ENCODE measurements at regions not wholly inside any gene's neighbourhood (a gene's known extent, or its start where the extent isn't known, plus 50 kb on each side); places are given as distances from the start of the nearest gene placed in this dataset.

DNA sequence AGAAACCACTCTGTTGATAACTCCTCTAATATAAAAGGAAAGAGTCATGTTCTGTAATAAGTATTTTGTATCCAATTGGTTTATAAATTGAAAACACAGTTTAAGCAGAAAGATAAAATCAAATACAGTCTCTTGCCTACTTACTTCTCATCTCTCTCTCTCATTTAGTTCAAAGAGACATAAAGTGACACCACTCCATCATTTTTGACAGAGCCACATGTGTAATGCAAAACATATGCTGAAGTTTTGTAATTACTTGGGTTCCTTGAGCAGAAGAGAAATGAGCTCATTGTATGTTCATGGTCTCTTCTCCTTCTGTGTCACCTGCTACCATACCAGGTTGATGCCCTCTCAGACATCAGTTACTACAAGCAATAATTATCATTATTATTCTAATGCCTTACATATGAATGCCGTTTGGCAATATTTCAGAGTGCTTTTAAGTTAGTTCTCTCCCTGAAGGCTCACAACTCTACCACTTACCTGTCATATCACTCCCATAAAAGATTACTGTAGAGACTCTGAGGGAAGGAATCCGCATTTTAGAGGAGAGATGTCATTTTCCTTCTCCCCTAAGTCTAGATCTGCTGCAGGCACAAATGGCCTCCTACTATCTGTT, 59.9 kb upstream of the SKAP2 start:
- Mint-ChIP-seq H3K36me3 (no peaks in the 10 kb centered on the region), H3K4me3 (no peak overlapping the region), H3K4me1 (no peaks in the 10 kb centered on the region), H3K9me3 (no peaks in the 10 kb centered on the region), H3K27me3 (peaks cover 9 to 11% of the 10 kb centered on the region in 2 donors), H3K27ac (no peak overlapping the region)
- no peaks in the 10 kb centered on the region for H3K9me3 ChIP-seq (ENCODE audit: control insufficient read depth in 1 of 2, low read length in 2 of 2)
- no peaks in the 10 kb centered on the region for H3K4me1 ChIP-seq (ENCODE audit: insufficient read depth, low read length)
- H3K27me3 ChIP-seq (ENCODE audit: insufficient read depth, low read length), result no peaks in the 10 kb centered on the region
- no peak for DNase-seq
- no peaks in the 10 kb centered on the region for H3K36me3 ChIP-seq (ENCODE audit: insufficient read depth, low read length)
- POLR2A ChIA-PET (ENCODE audit: partially characterized antibody), result no interaction called here
- no peak overlapping the region for H3K27ac ChIP-seq (ENCODE audit: low read depth, low read length)
- H3K4me3 ChIP-seq (ENCODE audit: low read length in 2 of 2), result no peak overlapping the region
- intact Hi-C loops (cut with micrococcal nuclease), result no loop called here
- CTCF ChIA-PET (ENCODE audit: partially characterized antibody), result no interaction called here

DNA sequence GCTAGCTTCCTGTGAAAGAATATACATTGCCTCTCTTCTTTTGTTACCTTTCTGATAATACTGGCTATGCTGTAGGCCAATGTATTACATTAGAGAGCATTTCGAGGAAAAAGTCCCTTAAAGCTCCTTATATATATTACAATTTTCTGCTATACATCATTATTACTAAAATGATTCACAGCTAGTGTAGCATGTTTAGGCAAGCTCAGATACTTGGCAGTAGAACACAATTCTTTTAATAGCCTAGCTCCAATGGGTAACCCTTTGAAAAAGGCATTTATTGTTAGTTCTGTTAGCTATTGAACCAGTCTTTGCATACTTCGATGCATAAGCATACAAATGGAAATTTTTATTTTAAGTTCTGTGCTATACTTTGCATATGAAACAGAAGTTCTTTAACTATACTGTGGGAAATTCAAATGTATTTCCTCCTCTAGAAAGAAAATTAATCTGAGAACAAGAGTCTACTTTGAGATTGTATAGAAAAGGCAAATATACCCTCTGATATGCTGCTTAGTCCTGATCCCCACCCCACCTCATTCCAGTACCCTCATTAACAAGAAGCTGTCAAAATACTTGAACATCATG, 55.6 kb upstream of the SKAP2 start:
- no peaks in the 10 kb centered on the region for H3K4me1 ChIP-seq (ENCODE audit: insufficient read depth, low read length)
- Mint-ChIP-seq H3K4me3 (no peak overlapping the region), H3K4me1 (no peaks in the 10 kb centered on the region), H3K27ac (no peak overlapping the region), H3K27me3 (peaks cover 4 to 7% of the 10 kb centered on the region in 2 donors), H3K36me3 (no peaks in the 10 kb centered on the region), H3K9me3 (no peaks in the 10 kb centered on the region)
- ChIA-PET CTCF (ENCODE audit: partially characterized antibody) (no interaction called here), POLR2A (ENCODE audit: partially characterized antibody) (no interaction called here)
- no peak overlapping the region for H3K27ac ChIP-seq (ENCODE audit: low read depth, low read length)
- no peaks in the 10 kb centered on the region for H3K9me3 ChIP-seq (ENCODE audit: control insufficient read depth in 1 of 2, low read length in 2 of 2)
- no peak overlapping the region for H3K4me3 ChIP-seq (ENCODE audit: low read length in 2 of 2)
- H3K27me3 ChIP-seq (ENCODE audit: insufficient read depth, low read length), result no peaks in the 10 kb centered on the region
- H3K36me3 ChIP-seq (ENCODE audit: insufficient read depth, low read length), result no peaks in the 10 kb centered on the region
- intact Hi-C loops (cut with micrococcal nuclease), result no loop called here
- no peak for DNase-seq

DNA sequence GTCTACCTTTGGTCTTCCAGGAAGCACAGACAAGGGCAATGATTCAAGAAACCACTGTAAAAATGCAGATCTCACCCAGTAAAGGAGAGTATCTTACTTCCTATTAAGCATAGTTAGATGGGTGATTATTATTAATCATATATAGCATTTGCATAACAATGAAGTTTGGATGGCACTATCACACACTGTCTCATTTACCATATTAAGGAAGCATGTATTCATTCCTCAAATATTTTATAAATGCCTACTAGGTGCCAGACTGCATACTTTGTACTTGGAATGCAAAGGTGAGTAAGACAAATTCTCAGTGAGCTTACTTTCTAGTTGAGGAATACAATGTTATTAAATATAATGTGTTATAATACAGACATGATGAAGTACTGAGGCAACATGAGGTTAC, 53.9 kb upstream of the SKAP2 start:
- no peaks in the 10 kb centered on the region for H3K36me3 Mint-ChIP-seq
- CTCF ChIA-PET (ENCODE audit: partially characterized antibody), result no interaction called here
- Histone ChIP-seq H3K27me3 (ENCODE audit: insufficient read depth, low read length) (no peaks in the 10 kb centered on the region), H3K27ac (ENCODE audit: low read depth, low read length) (no peak overlapping the region), H3K4me1 (ENCODE audit: insufficient read depth, low read length) (no peaks in the 10 kb centered on the region), H3K4me3 (ENCODE audit: low read length in 2 of 2) (no peak overlapping the region), H3K36me3 (ENCODE audit: insufficient read depth, low read length) (no peaks in the 10 kb centered on the region), H3K9me3 (ENCODE audit: control insufficient read depth in 1 of 2, low read length in 2 of 2) (no peaks in the 10 kb centered on the region)
- peaks cover 7 to 8% of the 10 kb centered on the region in 2 donors for H3K27me3 Mint-ChIP-seq
- no peak overlapping the region for H3K4me3 Mint-ChIP-seq
- POLR2A ChIA-PET (ENCODE audit: partially characterized antibody), result no interaction called here
- H3K4me1 Mint-ChIP-seq, result no peaks in the 10 kb centered on the region
- H3K27ac Mint-ChIP-seq, result no peak overlapping the region
- intact Hi-C loops (cut with micrococcal nuclease), result no loop called here
- H3K9me3 Mint-ChIP-seq, result no peaks in the 10 kb centered on the region
- DNase-seq, result no peak

DNA sequence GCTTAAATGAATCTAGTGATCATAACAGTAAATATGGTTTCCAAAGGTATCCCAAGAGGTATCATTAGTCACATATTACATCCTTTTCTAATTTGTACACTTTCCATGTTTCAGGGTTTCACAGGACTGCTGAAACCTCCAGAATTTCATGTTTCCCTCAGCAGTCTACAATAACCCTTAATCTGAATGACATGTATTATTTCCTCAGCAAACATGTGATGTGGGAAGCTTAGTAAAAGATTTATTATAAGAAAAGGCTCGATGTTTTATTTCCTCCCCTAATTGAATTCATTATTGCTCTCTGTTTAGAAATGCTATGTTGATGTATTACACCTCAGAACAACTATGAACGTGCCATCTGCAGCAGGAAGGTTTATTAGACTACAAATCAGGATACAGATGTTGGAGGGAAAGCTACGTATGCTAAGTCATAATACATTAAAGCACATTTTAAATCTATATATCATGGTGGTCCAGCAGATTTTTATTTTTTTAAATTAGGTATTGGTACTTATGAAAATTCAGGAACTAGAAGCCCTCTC, 52.5 kb upstream of the SKAP2 start:
- H3K9me3 Mint-ChIP-seq, result peaks cover 0 to 2% (median 0%) of the 10 kb centered on the region in 8 donors
- no peak overlapping the region for H3K4me3 ChIP-seq (ENCODE audit: low read length in 2 of 2)
- intact Hi-C loops (cut with micrococcal nuclease), result no loop called here
- H3K4me1 Mint-ChIP-seq, result no peaks in the 10 kb centered on the region
- H3K27ac ChIP-seq (ENCODE audit: low read depth, low read length), result no peak overlapping the region
- no peaks in the 10 kb centered on the region for H3K36me3 Mint-ChIP-seq
- H3K27me3 Mint-ChIP-seq, result peaks cover 7 to 8% of the 10 kb centered on the region in 2 donors
- H3K27me3 ChIP-seq (ENCODE audit: insufficient read depth, low read length), result no peaks in the 10 kb centered on the region
- H3K36me3 ChIP-seq (ENCODE audit: insufficient read depth, low read length), result no peaks in the 10 kb centered on the region
- ChIA-PET POLR2A (ENCODE audit: partially characterized antibody) (no interaction called here), CTCF (ENCODE audit: partially characterized antibody) (no interaction called here)
- H3K9me3 ChIP-seq (ENCODE audit: control insufficient read depth in 1 of 2, low read length in 2 of 2), result no peaks in the 10 kb centered on the region
- no peak for DNase-seq
- no peaks in the 10 kb centered on the region for H3K4me1 ChIP-seq (ENCODE audit: insufficient read depth, low read length)
- H3K27ac Mint-ChIP-seq, result no peak overlapping the region
- no peak overlapping the region for H3K4me3 Mint-ChIP-seq

GRCh38 chr7:26916336-26916735, 51.9 kb upstream of the SKAP2 start:
- CTCF ChIA-PET (ENCODE audit: partially characterized antibody), result no interaction called here
- POLR2A ChIA-PET (ENCODE audit: partially characterized antibody), result no interaction called here

More at GRCh38 chr7:26916336-26916735, 51.9 kb upstream of the SKAP2 start:
- peaks cover 0 to 2% (median 0%) of the 10 kb centered on the region in 8 donors for H3K9me3 Mint-ChIP-seq
- H3K36me3 ChIP-seq (ENCODE audit: insufficient read depth, low read length), result no peaks in the 10 kb centered on the region
- no peak overlapping the region for H3K27ac ChIP-seq (ENCODE audit: low read depth, low read length)
- peaks cover 7 to 8% of the 10 kb centered on the region in 2 donors for H3K27me3 Mint-ChIP-seq
- H3K27ac Mint-ChIP-seq, result no peak overlapping the region
- H3K27me3 ChIP-seq (ENCODE audit: insufficient read depth, low read length), result no peaks in the 10 kb centered on the region
- no peak overlapping the region for H3K4me3 ChIP-seq (ENCODE audit: low read length in 2 of 2)
- no peaks in the 10 kb centered on the region for H3K36me3 Mint-ChIP-seq
- H3K4me1 ChIP-seq (ENCODE audit: insufficient read depth, low read length), result no peaks in the 10 kb centered on the region
- no peak for DNase-seq
- H3K4me3 Mint-ChIP-seq, result no peak overlapping the region
- H3K4me1 Mint-ChIP-seq, result no peaks in the 10 kb centered on the region
- no peaks in the 10 kb centered on the region for H3K9me3 ChIP-seq (ENCODE audit: control insufficient read depth in 1 of 2, low read length in 2 of 2)
- intact Hi-C loops (cut with micrococcal nuclease), result no loop called here

Measured in CD4-positive, alpha-beta memory T cell (primary cell).